PC-3 (cell line): ENCODE measurements at regions not wholly inside any gene's neighbourhood (a gene's known extent, or its start where the extent isn't known, plus 50 kb on each side); places are given as distances from the start of the nearest gene placed in this dataset.

Source experiments
- CTCF ChIP-seq: fragments of 300-600 bp; sonication (generic); conservative IDR thresholded peaks from 2 replicates; pipeline ENCODE4 v1.5.1; 2017; ENCODE audit warnings: antibody characterized with exemption, low read depth, mild to moderate bottlenecking, low read length
- EZH2 ChIP-seq: fragments of 300-600 bp; sonication (generic); IDR thresholded peaks from one replicate; pipeline ENCODE4 v1.6.1; 2017; ENCODE audit warnings: antibody characterized with exemption, mild to moderate bottlenecking, low read length; ENCODE audit not compliant: unreplicated experiment

- no peak for TF ChIP-seq CTCF
- TF ChIP-seq EZH2 = no peak
Measured at GRCh38 chr12:61781021-61781581, 479.1 kb upstream of the USP15 start.
